HCT116 (cell line): ENCODE measurements at regions not wholly inside any gene's neighbourhood (a gene's known extent, or its start where the extent isn't known, plus 50 kb on each side); places are given as distances from the start of the nearest gene placed in this dataset.

ENCODE experiments used
- ATAC-seq: fragments of 200-7000 bp; cut with Tn5 transposase; 2 replicates; pipeline ENCODE4 v1.9.1; 2020; ENCODE audit warnings: mild to moderate bottlenecking, moderate library complexity
- BruUV-seq: library from RNA; stranded (reverse); fragments of 400-500 nt; replicated peaks from 2 replicates; lab custom pipeline; 2021; lab: Mats Ljungman, UMichigan
- CTCF ChIA-PET: fragments of 300-600 bp; sonication (Branson Sonifier 250); formaldehyde crosslinking; loops from one replicate; lab custom pipeline; 2021; ENCODE audit warnings: antibody characterized with exemption; lab: Charles Lee
- POLR2A ChIA-PET: fragments of 300-600, 350-600 bp; sonication (Branson Sonifier 250); formaldehyde crosslinking; loops from one replicate; lab custom pipeline; 2021; ENCODE audit warnings: antibody characterized with exemption; lab: Charles Lee
- RAD21 ChIA-PET, 2 experiments: fragments of 300-600 bp; sonication (Branson Sonifier 250); formaldehyde crosslinking; loops; one replicate each; lab custom pipeline; 2023; ENCODE audit warnings: low total read pairs in 2 of 2; ENCODE audit not compliant: uncharacterized antibody in 2 of 2, unreplicated experiment in 2 of 2, low non-redundant PET in 1 of 2; lab: Charles Lee
- DNase-seq: peaks from one replicate; pipeline ENCODE4 v3.0.0-alpha.2; 2010; ENCODE audit warnings: low read depth, low spot score
- H2AFZ ChIP-seq: fragments of 200-600 bp; shearing (Covaris generic), sonication (generic); 2 replicates; pipeline ENCODE4 v1.6.1; 2017; ENCODE audit warnings: low read depth, mixed run types, mixed read lengths, antibody characterized with exemption, low read length; ENCODE audit not compliant: poor library complexity, severe bottlenecking
- H3K27ac ChIP-seq: 2 replicates; pipeline ENCODE4 v1.5.1; 2012; ENCODE audit warnings: low read depth, low read length
- H3K27me3 ChIP-seq: fragments of 200-600 bp; sonication (generic); 2 replicates; pipeline ENCODE4 v1.6.1; 2016; ENCODE audit warnings: mixed run types, low read length, mixed read lengths; ENCODE audit not compliant: insufficient read depth
- H3K36me3 ChIP-seq, 2 experiments: fragments of 200-500 bp in 1 of 2; fragments of 200-600 bp in 1 of 2; sonication (Bioruptor generic) in 1 of 2; sonication (generic) in 1 of 2; 2 replicates each; pipeline versions ENCODE4 v1.5.1 to v1.6.1; 2014 to 2016; ENCODE audit warnings: low read length in 2 of 2, inconsistent platforms in 1 of 2, mixed read lengths in 1 of 2, mixed run types in 1 of 2; ENCODE audit not compliant: insufficient read depth in 2 of 2, control insufficient read depth in 1 of 2
- H3K4me1 ChIP-seq, 2 experiments: fragments of 200-600 bp in 1 of 2; sonication (generic) in 1 of 2; 2 replicates each; pipeline versions ENCODE4 v1.5.1 to v1.6.1; 2012 to 2017; ENCODE audit warnings: low read length in 2 of 2, inconsistent platforms in 1 of 2, mild to moderate bottlenecking in 1 of 2, mixed read lengths in 1 of 2, mixed run types in 1 of 2, moderate library complexity in 1 of 2; ENCODE audit not compliant: insufficient read depth in 2 of 2, control insufficient read depth in 1 of 2
- H3K4me2 ChIP-seq: fragments of 200-600 bp; sonication (generic); 2 replicates; pipeline ENCODE4 v1.6.1; 2017; ENCODE audit warnings: mixed run types, low read length, mixed read lengths
- H3K4me3 ChIP-seq, 2 experiments: fragments of 200-600 bp in 1 of 2; sonication (generic) in 1 of 2; replicated peaks in 1 of 2; 2 replicates each; pipeline ENCODE4 v1.5.1; 2011 to 2016; ENCODE audit warnings: low read length in 2 of 2, control low read depth in 1 of 2, low read depth in 1 of 2, mild to moderate bottlenecking in 1 of 2, mixed read lengths in 1 of 2, mixed run types in 1 of 2
- H3K79me2 ChIP-seq: fragments of 200-600 bp; sonication (generic); 2 replicates; pipeline ENCODE4 v1.6.1; 2017; ENCODE audit warnings: mild to moderate bottlenecking, mixed run types, low read length, moderate library complexity, mixed read lengths; ENCODE audit not compliant: insufficient read depth
- H3K9ac ChIP-seq: fragments of 200-600 bp; sonication (generic); 2 replicates; pipeline ENCODE4 v1.6.1; 2016; ENCODE audit warnings: low read length, mixed read lengths
- H3K9me2 ChIP-seq: fragments of 200-600 bp; sonication (generic), shearing (Covaris generic); 2 replicates; pipeline ENCODE4 v1.6.1; 2017; ENCODE audit warnings: mixed run types, mild to moderate bottlenecking, moderate library complexity; ENCODE audit not compliant: insufficient read depth
- H3K9me3 ChIP-seq, 2 experiments: fragments of 200-500 bp in 1 of 2; fragments of 200-600 bp in 1 of 2; sonication (Bioruptor generic) in 1 of 2; sonication (generic) in 1 of 2; 2 replicates each; pipeline ENCODE4 v1.6.1; 2014 to 2017; ENCODE audit warnings: low read length in 2 of 2, mixed read lengths in 2 of 2, inconsistent platforms in 1 of 2, low read depth in 1 of 2, mild to moderate bottlenecking in 1 of 2, mixed run types in 1 of 2, moderate library complexity in 1 of 2; ENCODE audit not compliant: control insufficient read depth in 1 of 2, insufficient read depth in 1 of 2
- H4K20me1 ChIP-seq: fragments of 200-600 bp; sonication (generic), shearing (Covaris generic); 2 replicates; pipeline ENCODE4 v1.6.1; 2017; ENCODE audit warnings: mixed run types, mild to moderate bottlenecking, moderate library complexity; ENCODE audit not compliant: insufficient read depth
- CBX3 ChIP-seq: IDR thresholded peaks from 2 replicates; pipeline ENCODE4 v1.6.1; 2012; ENCODE audit warnings: low read depth
- CEBPB ChIP-seq: IDR thresholded peaks from 2 replicates; pipeline ENCODE4 v1.6.1; 2012; ENCODE audit warnings: low read depth
- CTCF ChIP-seq, 3 experiments: fragments of 200-600 bp in 1 of 3; sonication (generic) in 1 of 3; IDR thresholded peaks in 2 of 3; conservative IDR thresholded peaks in 1 of 3; 2 replicates each; pipeline ENCODE4 v1.5.1; 2012 to 2017; ENCODE audit warnings: low read depth in 2 of 3, low read length in 2 of 3, antibody characterized with exemption in 1 of 3, borderline replicate concordance in 1 of 3, control low read depth in 1 of 3, mild to moderate bottlenecking in 1 of 3, mixed read lengths in 1 of 3, mixed run types in 1 of 3, moderate library complexity in 1 of 3; ENCODE audit not compliant: insufficient read depth in 1 of 3
- ELF1 ChIP-seq: IDR thresholded peaks from 2 replicates; pipeline ENCODE4 v1.6.1; 2012; ENCODE audit warnings: low read depth, borderline replicate concordance
- EZH2 ChIP-seq: fragments of 200-600 bp; sonication (generic); IDR thresholded peaks from 2 replicates; pipeline ENCODE4 v1.6.1; 2017; ENCODE audit warnings: antibody characterized with exemption, mixed run types
- POLR2A ChIP-seq: IDR thresholded peaks from 2 replicates; pipeline ENCODE4 v1.7.0; 2011; ENCODE audit warnings: borderline replicate concordance; ENCODE audit not compliant: insufficient read depth, insufficient read length; ENCODE audit errors: extremely low read depth
- POLR2AphosphoS5 ChIP-seq: IDR thresholded peaks from 2 replicates; pipeline ENCODE4 v1.6.1; 2011; ENCODE audit warnings: mild to moderate bottlenecking, low read depth, low read length, moderate library complexity
- RAD21 ChIP-seq: IDR thresholded peaks from 2 replicates; pipeline ENCODE4 v1.6.1; 2012; ENCODE audit warnings: low read depth, mild to moderate bottlenecking
- REST ChIP-seq: IDR thresholded peaks from 2 replicates; pipeline ENCODE4 v1.6.1; 2012; ENCODE audit warnings: low read depth
- SIN3A ChIP-seq: IDR thresholded peaks from 2 replicates; pipeline ENCODE4 v1.6.1; 2012; ENCODE audit warnings: low read depth
- SP1 ChIP-seq: IDR thresholded peaks from 2 replicates; pipeline ENCODE4 v1.6.1; 2012; ENCODE audit warnings: low read depth
- YY1 ChIP-seq: IDR thresholded peaks from 2 replicates; pipeline ENCODE4 v1.6.1; 2011; ENCODE audit warnings: low read length, low read depth, moderate library complexity, mild to moderate bottlenecking; ENCODE audit not compliant: insufficient replicate concordance; ENCODE audit errors: extremely low read depth
- ZBTB33 ChIP-seq: IDR thresholded peaks from 2 replicates; pipeline ENCODE4 v1.6.1; 2011; ENCODE audit warnings: mild to moderate bottlenecking, low read length, moderate library complexity; ENCODE audit not compliant: insufficient replicate concordance; ENCODE audit errors: extremely low read depth
- ZNF274 ChIP-seq: fragments of 200-500 bp; sonication (Bioruptor generic); IDR thresholded peaks from 2 replicates; pipeline ENCODE4 v1.6.1; 2014; ENCODE audit warnings: mild to moderate bottlenecking, low read depth, low read length, inconsistent platforms
- intact Hi-C: fragments of 100-400 bp; cut with micrococcal nuclease; formaldehyde crosslinking; loops from 2 replicates; pipeline ENCODE4 v1.10.0; 2022

GRCh38 chr2:118251427-118251826, 163.2 kb downstream of the INSIG2 start:
- DNase-seq (no peak), ATAC-seq (no peak)
- Histone ChIP-seq H3K9me2 (no peaks in the 10 kb centered on the region), H3K36me3 (no peaks in the 10 kb centered on the region), H2AFZ (no peak overlapping the region), H3K4me2 (0 out of 2 replicates have a peak overlapping the region, but pooled peaks have one; percentile 72), H3K27ac (no peak overlapping the region), H3K27me3 (no peaks in the 10 kb centered on the region), H3K9me3 (no peaks in the 10 kb centered on the region), H4K20me1 (no peaks in the 10 kb centered on the region), H3K9ac (no peak overlapping the region), H3K4me3 (no peak overlapping the region), H3K79me2 (no peaks in the 10 kb centered on the region), H3K4me1 (peaks cover 12 to 35% of the 10 kb centered on the region in 2 experiments)
- ChIA-PET POLR2A (no interaction called here), CTCF (no interaction called here), RAD21 (no interaction called here)
- no TSS peak for BruUV-seq
- intact Hi-C loops, result no loop called here
- no peak for TF ChIP-seq ZBTB33
- no peak for TF ChIP-seq POLR2AphosphoS5
- TF ChIP-seq CTCF (IDR thresholded peaks at IDR 0.05 in 2 of 3, conservative IDR thresholded peaks at IDR 0.05 in 1 of 3; ENCODE audit: borderline replicate concordance in 1 of 3, insufficient read depth in 1 of 3, low read depth in 2 of 3, low read length in 2 of 3), result no peak
- no peak for TF ChIP-seq CEBPB
- TF ChIP-seq RAD21, result no peak
- TF ChIP-seq ZNF274, result no peak
- TF ChIP-seq ELF1, result no peak
- no peak for TF ChIP-seq POLR2A
- no peak for TF ChIP-seq SIN3A
- no peak for TF ChIP-seq YY1
- no peak for TF ChIP-seq CBX3
- TF ChIP-seq EZH2, result no peak
- no peak for TF ChIP-seq REST
- TF ChIP-seq SP1, result no peak
